ENCODE measurements at regions not wholly inside any gene's neighbourhood (a gene's known extent, or its start where the extent isn't known, plus 50 kb on each side); places are given as distances from the start of the nearest gene placed in this dataset.

- TF ChIP-seq L3MBTL2 (conservative IDR thresholded peaks at IDR 0.05) (no peak), FOXA1 (IDR thresholded peaks at IDR 0.05) (no peak), NFRKB (IDR thresholded peaks at IDR 0.05) (no peak), HDGF (IDR thresholded peaks at IDR 0.05; ENCODE audit: borderline replicate concordance) (no peak), SP1 (IDR thresholded peaks at IDR 0.05) (no peak), BHLHE40 (IDR thresholded peaks at IDR 0.05; ENCODE audit: borderline replicate concordance) (no peak)
These were observed 293.8 kb downstream of the CTTN start for GRCh38 chr11:70692131-70692530.

Data from HEK293T (cell line).